OCI-LY3 (cell line): ENCODE measurements at regions not wholly inside any gene's neighbourhood (a gene's known extent, or its start where the extent isn't known, plus 50 kb on each side); places are given as distances from the start of the nearest gene placed in this dataset.

Experiments used
- H2AFZ ChIP-seq: fragments of 200-600, 300-600 bp; shearing (Covaris generic); 2 replicates; pipeline ENCODE4 v1.6.0; 2014; ENCODE audit warnings: antibody characterized with exemption, low read depth, low read length
- H3K27ac ChIP-seq: fragments of 200-600, 300-600 bp; sonication (generic); 2 replicates; pipeline ENCODE4 v1.5.1; 2014; ENCODE audit warnings: mild to moderate bottlenecking, low read length, moderate library complexity, mixed read lengths
- H3K27me3 ChIP-seq: fragments of 200-600, 300-600 bp; sonication (generic); 2 replicates; pipeline ENCODE4 v1.6.1; 2014; ENCODE audit warnings: low read depth, low read length, mixed read lengths
- H3K36me3 ChIP-seq: fragments of 200-600, 300-600 bp; sonication (generic); replicated peaks from 2 replicates; pipeline ENCODE3; 2014; ENCODE audit warnings: low read depth, low read length, mixed read lengths
- H3K4me1 ChIP-seq: fragments of 300-600, 200-600 bp; sonication (generic); 2 replicates; pipeline ENCODE4 v1.6.1; 2014; ENCODE audit warnings: low read length, mixed read lengths
- H3K4me2 ChIP-seq: fragments of 200-600, 300-600 bp; sonication (generic); 2 replicates; pipeline ENCODE4 v1.6.1; 2014; ENCODE audit warnings: low read length, mixed read lengths
- H3K4me3 ChIP-seq: fragments of 300-600, 200-600 bp; sonication (generic); 2 replicates; pipeline ENCODE4 v1.5.1; 2014; ENCODE audit warnings: antibody characterized with exemption, mild to moderate bottlenecking, low read length, moderate library complexity
- H3K79me2 ChIP-seq: fragments of 300-600, 200-600 bp; shearing (Covaris generic); 2 replicates; pipeline ENCODE4 v1.6.1; 2014; ENCODE audit warnings: mild to moderate bottlenecking, low read length, mixed read lengths
- H3K9ac ChIP-seq: fragments of 300-600, 200-600 bp; shearing (Covaris generic); 2 replicates; pipeline ENCODE4 v1.6.0; 2014; ENCODE audit warnings: mild to moderate bottlenecking, low read length, moderate library complexity
- H3K9me3 ChIP-seq: fragments of 200-600, 300-600 bp; shearing (Covaris generic); 2 replicates; pipeline ENCODE4 v1.6.1; 2014; ENCODE audit warnings: low read length, mixed read lengths; ENCODE audit not compliant: insufficient read depth
- H4K20me1 ChIP-seq: fragments of 200-600, 300-600 bp; sonication (generic); 2 replicates; pipeline ENCODE4 v1.6.1; 2016; ENCODE audit warnings: low read length, mixed read lengths; ENCODE audit not compliant: insufficient read depth
- EZH2phosphoT487 ChIP-seq: fragments of 200-600 bp; shearing (Covaris generic); IDR thresholded peaks from 2 replicates; pipeline ENCODE4 v1.6.1; 2018; ENCODE audit warnings: antibody characterized with exemption, mixed run types, low read depth
- TF ChIP-seq, protein P1 (sequence below): fragments of 200-600, 300-600 bp; sonication (generic); IDR thresholded peaks from 2 replicates; pipeline ENCODE4 v1.5.1; 2014; ENCODE audit warnings: antibody characterized with exemption, low read length, low read depth

DNA sequence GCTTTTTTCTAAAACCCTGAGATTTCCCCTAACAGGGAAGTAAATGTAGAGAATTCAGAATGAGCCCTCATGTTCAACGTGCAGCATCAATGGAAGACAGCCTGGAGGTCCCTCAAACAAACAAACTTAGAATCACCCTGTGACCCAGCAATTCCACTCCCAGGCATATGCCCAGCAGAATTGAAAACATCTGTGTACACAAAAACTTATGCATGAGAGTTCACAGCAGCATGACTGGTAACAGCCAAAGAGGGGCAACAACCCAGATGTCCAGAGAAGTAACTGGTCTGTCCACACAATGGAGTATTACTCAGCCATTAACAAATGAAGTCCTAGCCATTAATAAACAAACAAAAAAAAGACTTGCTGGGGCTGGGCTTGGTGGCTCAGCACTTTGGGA is 252.7 kb downstream of the PARN start:
- TF ChIP-seq EZH2phosphoT487, result no peak
- TF ChIP-seq, protein P1, sequence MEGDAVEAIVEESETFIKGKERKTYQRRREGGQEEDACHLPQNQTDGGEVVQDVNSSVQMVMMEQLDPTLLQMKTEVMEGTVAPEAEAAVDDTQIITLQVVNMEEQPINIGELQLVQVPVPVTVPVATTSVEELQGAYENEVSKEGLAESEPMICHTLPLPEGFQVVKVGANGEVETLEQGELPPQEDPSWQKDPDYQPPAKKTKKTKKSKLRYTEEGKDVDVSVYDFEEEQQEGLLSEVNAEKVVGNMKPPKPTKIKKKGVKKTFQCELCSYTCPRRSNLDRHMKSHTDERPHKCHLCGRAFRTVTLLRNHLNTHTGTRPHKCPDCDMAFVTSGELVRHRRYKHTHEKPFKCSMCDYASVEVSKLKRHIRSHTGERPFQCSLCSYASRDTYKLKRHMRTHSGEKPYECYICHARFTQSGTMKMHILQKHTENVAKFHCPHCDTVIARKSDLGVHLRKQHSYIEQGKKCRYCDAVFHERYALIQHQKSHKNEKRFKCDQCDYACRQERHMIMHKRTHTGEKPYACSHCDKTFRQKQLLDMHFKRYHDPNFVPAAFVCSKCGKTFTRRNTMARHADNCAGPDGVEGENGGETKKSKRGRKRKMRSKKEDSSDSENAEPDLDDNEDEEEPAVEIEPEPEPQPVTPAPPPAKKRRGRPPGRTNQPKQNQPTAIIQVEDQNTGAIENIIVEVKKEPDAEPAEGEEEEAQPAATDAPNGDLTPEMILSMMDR, result no peak
- Histone ChIP-seq H3K79me2 (no peaks in the 10 kb centered on the region), H3K27ac (no peak overlapping the region), H2AFZ (no peak overlapping the region), H3K4me3 (no peak overlapping the region), H3K4me1 (peaks cover 9% of the 10 kb centered on the region), H3K4me2 (no peak overlapping the region), H3K36me3 (no peaks in the 10 kb centered on the region), H4K20me1 (no peaks in the 10 kb centered on the region), H3K9me3 (no peaks in the 10 kb centered on the region), H3K9ac (no peak overlapping the region), H3K27me3 (no peaks in the 10 kb centered on the region)

DNA sequence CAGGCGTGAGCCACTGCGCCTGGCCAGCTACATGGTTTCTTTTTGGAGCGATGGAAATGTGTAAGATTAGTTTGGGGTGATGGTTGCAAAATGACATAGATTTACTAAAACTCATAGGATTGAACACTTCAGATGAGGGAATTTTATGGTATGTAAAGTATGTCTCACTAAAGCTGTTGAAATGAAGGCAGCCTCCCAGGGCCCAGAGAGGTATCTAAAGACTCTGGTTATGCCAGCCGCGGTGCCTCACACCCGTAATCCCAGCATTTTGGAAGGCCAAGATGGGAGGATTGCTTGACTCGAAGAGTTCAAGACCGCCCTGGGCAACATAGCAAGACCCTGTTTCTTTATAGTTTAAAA is 254.9 kb downstream of the PARN start:
- peaks cover 9% of the 10 kb centered on the region for H3K4me1 ChIP-seq
- H3K4me2 ChIP-seq, result no peak overlapping the region
- H3K79me2 ChIP-seq, result no peaks in the 10 kb centered on the region
- no peak overlapping the region for H2AFZ ChIP-seq
- H3K9ac ChIP-seq, result no peak overlapping the region
- no peak for TF ChIP-seq EZH2phosphoT487
- TF ChIP-seq, protein P1, result no peak
- no peaks in the 10 kb centered on the region for H4K20me1 ChIP-seq
- no peaks in the 10 kb centered on the region for H3K27me3 ChIP-seq
- H3K9me3 ChIP-seq, result no peaks in the 10 kb centered on the region
- H3K36me3 ChIP-seq, result no peaks in the 10 kb centered on the region
- no peak overlapping the region for H3K27ac ChIP-seq
- H3K4me3 ChIP-seq, result no peak overlapping the region

DNA sequence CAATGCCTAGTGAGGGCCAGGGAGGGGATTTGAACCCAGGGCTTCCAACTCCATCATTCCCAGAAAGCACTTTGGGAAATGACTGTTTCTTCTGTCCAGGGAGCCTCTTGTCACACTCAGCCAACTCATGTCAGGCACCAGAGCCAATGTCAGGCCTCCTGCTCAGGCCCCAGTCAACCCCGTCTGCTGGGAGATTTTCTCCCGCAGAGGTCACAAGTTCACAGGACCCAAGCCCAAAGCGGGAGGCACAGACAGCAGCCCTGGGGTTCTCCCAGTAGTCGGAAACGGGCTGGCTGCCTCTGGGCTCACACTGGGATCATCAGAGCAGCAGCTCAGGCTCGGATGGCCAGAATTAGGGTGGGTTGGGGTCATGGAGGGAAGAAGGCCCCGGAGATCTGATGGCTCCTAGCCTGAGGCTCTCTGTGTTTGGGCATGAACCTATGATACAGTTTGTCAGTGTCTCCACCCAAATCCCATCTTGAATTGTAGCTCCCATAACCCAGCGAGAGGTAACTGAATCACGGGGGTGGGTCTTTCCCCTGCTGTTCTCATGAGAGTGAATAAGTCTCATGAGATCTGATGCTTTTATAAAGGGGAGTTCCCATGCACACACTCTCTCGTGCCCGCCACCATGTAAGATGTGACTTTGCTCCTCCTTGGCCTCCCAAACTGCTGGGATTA is 255.5 kb downstream of the PARN start:
- TF ChIP-seq EZH2phosphoT487, result no peak
- TF ChIP-seq, protein P1, result no peak
- no peak overlapping the region; the same call in 1 of the 2 replicates for H2AFZ ChIP-seq
- peaks cover 9% of the 10 kb centered on the region for H3K4me1 ChIP-seq
- H3K9ac ChIP-seq, result no peak overlapping the region
- no peaks in the 10 kb centered on the region for H3K9me3 ChIP-seq
- H3K79me2 ChIP-seq, result no peaks in the 10 kb centered on the region
- no peaks in the 10 kb centered on the region for H3K27me3 ChIP-seq
- H3K4me3 ChIP-seq, result no peak overlapping the region
- no peak overlapping the region for H3K4me2 ChIP-seq
- no peaks in the 10 kb centered on the region for H4K20me1 ChIP-seq
- H3K27ac ChIP-seq, result no peak overlapping the region
- H3K36me3 ChIP-seq, result no peaks in the 10 kb centered on the region

DNA sequence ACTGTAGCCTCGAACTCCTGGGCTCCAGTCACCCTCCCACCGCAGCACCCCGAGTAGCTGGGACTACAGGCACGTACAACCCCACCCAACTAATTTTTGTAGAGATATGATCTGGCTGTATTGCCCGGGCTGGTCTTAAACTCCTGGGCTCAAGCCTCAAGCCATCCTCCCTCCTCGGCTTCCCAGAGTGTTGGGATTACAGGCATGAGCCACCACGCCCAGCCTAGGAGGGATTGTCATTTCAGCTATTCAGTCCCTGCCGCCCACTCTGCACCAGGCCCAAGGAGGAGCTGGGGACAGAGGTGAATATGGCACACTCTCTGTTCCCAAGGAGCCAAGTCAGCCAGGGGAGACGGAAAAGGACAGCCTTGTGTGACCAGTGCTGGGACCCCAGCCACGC is 256.2 kb downstream of the PARN start:
- H3K4me1 ChIP-seq, result peaks cover 9% of the 10 kb centered on the region
- H3K4me2 ChIP-seq, result no peak overlapping the region
- no peaks in the 10 kb centered on the region for H3K27me3 ChIP-seq
- no peaks in the 10 kb centered on the region for H3K9me3 ChIP-seq
- no peaks in the 10 kb centered on the region for H3K79me2 ChIP-seq
- no peak overlapping the region for H3K27ac ChIP-seq
- H3K9ac ChIP-seq, result no peak overlapping the region
- no peak overlapping the region for H2AFZ ChIP-seq
- no peaks in the 10 kb centered on the region for H3K36me3 ChIP-seq
- no peak overlapping the region for H3K4me3 ChIP-seq
- TF ChIP-seq, protein P1, result no peak
- no peak for TF ChIP-seq EZH2phosphoT487
- H4K20me1 ChIP-seq, result no peaks in the 10 kb centered on the region
